Mammary epithelial cell (primary cell): ENCODE measurements at regions not wholly inside any gene's neighbourhood (a gene's known extent, or its start where the extent isn't known, plus 50 kb on each side); places are given as distances from the start of the nearest gene placed in this dataset.

ENCODE experiments used
- EZH2 ChIP-seq: IDR thresholded peaks from 2 replicates; pipeline ENCODE4 v1.6.1; 2012; ENCODE audit warnings: low read length, inconsistent platforms, borderline replicate concordance
- TF ChIP-seq, protein P1 (sequence below), 2 donors: IDR thresholded peaks in 1 of 2; conservative IDR thresholded peaks in 1 of 2; 2 replicates each; pipeline ENCODE4 v1.5.1; 2011 to 2012; ENCODE audit warnings: inconsistent platforms in 2 of 2, low read length in 2 of 2, mild to moderate bottlenecking in 2 of 2, control low read depth in 1 of 2, low read depth in 1 of 2; ENCODE audit not compliant: insufficient read depth in 1 of 2; ENCODE audit errors: extremely low read depth in 1 of 2

DNA sequence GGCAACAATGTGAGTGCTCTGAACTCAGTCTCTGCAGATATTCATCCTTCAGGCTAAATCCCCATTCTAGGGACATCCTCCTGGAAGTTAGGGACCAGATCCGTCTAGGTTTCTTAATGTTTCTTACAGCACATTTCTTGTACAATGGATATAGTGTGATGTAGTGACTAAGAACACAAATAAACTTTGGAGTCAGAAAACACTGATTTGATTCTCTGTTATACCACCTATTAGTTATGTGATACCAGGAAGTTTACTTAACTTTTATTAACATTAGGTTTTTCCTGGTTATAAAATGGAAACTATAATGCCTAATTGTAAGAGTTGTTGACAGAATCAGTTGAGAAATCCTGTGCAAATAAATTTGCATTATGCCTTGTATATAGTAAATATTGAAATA is 57.6 kb upstream of the KCNQ5 start:
- TF ChIP-seq EZH2, result no peak
- TF ChIP-seq, protein P1, sequence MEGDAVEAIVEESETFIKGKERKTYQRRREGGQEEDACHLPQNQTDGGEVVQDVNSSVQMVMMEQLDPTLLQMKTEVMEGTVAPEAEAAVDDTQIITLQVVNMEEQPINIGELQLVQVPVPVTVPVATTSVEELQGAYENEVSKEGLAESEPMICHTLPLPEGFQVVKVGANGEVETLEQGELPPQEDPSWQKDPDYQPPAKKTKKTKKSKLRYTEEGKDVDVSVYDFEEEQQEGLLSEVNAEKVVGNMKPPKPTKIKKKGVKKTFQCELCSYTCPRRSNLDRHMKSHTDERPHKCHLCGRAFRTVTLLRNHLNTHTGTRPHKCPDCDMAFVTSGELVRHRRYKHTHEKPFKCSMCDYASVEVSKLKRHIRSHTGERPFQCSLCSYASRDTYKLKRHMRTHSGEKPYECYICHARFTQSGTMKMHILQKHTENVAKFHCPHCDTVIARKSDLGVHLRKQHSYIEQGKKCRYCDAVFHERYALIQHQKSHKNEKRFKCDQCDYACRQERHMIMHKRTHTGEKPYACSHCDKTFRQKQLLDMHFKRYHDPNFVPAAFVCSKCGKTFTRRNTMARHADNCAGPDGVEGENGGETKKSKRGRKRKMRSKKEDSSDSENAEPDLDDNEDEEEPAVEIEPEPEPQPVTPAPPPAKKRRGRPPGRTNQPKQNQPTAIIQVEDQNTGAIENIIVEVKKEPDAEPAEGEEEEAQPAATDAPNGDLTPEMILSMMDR (conservative IDR thresholded peaks at IDR 0.05 in 1 of 2, IDR thresholded peaks at IDR 0.05 in 1 of 2; ENCODE audit: extremely low read depth in 1 of 2, insufficient read depth in 1 of 2, low read depth in 1 of 2, low read length in 2 of 2), result no peak
